ENCODE measurements at regions not wholly inside any gene's neighbourhood (a gene's known extent, or its start where the extent isn't known, plus 50 kb on each side); places are given as distances from the start of the nearest gene placed in this dataset.

DNA sequence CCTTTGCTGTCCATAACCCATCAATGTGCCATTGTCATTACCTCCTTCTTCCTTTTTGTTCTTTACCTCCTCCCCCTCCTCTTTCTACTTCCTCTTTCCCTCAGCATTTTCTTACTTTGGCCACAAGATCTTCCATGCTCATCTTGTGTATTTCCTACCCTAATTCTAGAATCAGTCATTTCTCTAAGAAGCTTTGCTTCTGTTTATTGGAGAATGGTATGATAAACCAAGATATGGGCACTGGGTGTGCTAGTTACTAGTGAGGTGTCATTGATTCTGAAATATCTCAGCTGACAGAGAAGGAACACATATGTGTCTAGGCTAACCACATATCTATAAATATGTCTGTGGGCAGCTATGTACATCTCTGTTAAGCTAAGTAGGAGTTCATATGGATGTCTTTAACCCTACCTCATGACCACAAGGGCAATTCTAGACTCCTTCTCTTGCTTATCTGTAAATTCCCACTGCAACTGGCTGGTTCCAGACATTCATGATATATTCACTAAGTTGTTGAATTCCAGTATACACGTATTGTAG lies 2051.3 kb upstream of the CDH9 start (continued):
- TF ChIP-seq, protein P1, sequence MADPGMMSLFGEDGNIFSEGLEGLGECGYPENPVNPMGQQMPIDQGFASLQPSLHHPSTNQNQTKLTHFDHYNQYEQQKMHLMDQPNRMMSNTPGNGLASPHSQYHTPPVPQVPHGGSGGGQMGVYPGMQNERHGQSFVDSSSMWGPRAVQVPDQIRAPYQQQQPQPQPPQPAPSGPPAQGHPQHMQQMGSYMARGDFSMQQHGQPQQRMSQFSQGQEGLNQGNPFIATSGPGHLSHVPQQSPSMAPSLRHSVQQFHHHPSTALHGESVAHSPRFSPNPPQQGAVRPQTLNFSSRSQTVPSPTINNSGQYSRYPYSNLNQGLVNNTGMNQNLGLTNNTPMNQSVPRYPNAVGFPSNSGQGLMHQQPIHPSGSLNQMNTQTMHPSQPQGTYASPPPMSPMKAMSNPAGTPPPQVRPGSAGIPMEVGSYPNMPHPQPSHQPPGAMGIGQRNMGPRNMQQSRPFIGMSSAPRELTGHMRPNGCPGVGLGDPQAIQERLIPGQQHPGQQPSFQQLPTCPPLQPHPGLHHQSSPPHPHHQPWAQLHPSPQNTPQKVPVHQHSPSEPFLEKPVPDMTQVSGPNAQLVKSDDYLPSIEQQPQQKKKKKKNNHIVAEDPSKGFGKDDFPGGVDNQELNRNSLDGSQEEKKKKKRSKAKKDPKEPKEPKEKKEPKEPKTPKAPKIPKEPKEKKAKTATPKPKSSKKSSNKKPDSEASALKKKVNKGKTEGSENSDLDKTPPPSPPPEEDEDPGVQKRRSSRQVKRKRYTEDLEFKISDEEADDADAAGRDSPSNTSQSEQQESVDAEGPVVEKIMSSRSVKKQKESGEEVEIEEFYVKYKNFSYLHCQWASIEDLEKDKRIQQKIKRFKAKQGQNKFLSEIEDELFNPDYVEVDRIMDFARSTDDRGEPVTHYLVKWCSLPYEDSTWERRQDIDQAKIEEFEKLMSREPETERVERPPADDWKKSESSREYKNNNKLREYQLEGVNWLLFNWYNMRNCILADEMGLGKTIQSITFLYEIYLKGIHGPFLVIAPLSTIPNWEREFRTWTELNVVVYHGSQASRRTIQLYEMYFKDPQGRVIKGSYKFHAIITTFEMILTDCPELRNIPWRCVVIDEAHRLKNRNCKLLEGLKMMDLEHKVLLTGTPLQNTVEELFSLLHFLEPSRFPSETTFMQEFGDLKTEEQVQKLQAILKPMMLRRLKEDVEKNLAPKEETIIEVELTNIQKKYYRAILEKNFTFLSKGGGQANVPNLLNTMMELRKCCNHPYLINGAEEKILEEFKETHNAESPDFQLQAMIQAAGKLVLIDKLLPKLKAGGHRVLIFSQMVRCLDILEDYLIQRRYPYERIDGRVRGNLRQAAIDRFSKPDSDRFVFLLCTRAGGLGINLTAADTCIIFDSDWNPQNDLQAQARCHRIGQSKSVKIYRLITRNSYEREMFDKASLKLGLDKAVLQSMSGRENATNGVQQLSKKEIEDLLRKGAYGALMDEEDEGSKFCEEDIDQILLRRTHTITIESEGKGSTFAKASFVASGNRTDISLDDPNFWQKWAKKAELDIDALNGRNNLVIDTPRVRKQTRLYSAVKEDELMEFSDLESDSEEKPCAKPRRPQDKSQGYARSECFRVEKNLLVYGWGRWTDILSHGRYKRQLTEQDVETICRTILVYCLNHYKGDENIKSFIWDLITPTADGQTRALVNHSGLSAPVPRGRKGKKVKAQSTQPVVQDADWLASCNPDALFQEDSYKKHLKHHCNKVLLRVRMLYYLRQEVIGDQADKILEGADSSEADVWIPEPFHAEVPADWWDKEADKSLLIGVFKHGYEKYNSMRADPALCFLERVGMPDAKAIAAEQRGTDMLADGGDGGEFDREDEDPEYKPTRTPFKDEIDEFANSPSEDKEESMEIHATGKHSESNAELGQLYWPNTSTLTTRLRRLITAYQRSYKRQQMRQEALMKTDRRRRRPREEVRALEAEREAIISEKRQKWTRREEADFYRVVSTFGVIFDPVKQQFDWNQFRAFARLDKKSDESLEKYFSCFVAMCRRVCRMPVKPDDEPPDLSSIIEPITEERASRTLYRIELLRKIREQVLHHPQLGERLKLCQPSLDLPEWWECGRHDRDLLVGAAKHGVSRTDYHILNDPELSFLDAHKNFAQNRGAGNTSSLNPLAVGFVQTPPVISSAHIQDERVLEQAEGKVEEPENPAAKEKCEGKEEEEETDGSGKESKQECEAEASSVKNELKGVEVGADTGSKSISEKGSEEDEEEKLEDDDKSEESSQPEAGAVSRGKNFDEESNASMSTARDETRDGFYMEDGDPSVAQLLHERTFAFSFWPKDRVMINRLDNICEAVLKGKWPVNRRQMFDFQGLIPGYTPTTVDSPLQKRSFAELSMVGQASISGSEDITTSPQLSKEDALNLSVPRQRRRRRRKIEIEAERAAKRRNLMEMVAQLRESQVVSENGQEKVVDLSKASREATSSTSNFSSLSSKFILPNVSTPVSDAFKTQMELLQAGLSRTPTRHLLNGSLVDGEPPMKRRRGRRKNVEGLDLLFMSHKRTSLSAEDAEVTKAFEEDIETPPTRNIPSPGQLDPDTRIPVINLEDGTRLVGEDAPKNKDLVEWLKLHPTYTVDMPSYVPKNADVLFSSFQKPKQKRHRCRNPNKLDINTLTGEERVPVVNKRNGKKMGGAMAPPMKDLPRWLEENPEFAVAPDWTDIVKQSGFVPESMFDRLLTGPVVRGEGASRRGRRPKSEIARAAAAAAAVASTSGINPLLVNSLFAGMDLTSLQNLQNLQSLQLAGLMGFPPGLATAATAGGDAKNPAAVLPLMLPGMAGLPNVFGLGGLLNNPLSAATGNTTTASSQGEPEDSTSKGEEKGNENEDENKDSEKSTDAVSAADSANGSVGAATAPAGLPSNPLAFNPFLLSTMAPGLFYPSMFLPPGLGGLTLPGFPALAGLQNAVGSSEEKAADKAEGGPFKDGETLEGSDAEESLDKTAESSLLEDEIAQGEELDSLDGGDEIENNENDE (IDR thresholded peaks at IDR 0.05; ENCODE audit: insufficient replicate concordance, low read length) = no peak
- TF ChIP-seq YY1 (IDR thresholded peaks at IDR 0.05; ENCODE audit: low read depth, low read length) (no peak), CBX8 (IDR thresholded peaks at IDR 0.05; ENCODE audit: borderline replicate concordance, low read depth, low read length) (no peak), JUND (IDR thresholded peaks at IDR 0.05; ENCODE audit: low read length) (no peak), POLR2A (IDR thresholded peaks at IDR 0.05; ENCODE audit: control extremely low read depth in 1 of 2, low read depth in 2 of 2, low read length in 2 of 2) (no peak), CHD2 (IDR thresholded peaks at IDR 0.05; ENCODE audit: low read length) (no peak), HDAC6 (IDR thresholded peaks at IDR 0.05; ENCODE audit: low read depth, low read length) (no peak), EZH2 (IDR thresholded peaks at IDR 0.05; ENCODE audit: low read depth, low read length, severe bottlenecking) (no peak), SIRT6 (IDR thresholded peaks at IDR 0.05; ENCODE audit: low read length) (no peak), FOSL1 (IDR thresholded peaks at IDR 0.05; ENCODE audit: insufficient read depth, low read depth, low read length) (no peak)

All from H1 (cell line).